ENCODE measurements at regions not wholly inside any gene's neighbourhood (a gene's known extent, or its start where the extent isn't known, plus 50 kb on each side); places are given as distances from the start of the nearest gene placed in this dataset.

- TF ChIP-seq RARB (CRISPR knock-in tag; IDR thresholded peaks at IDR 0.05) (no peak), ZNF70 (CRISPR knock-in tag; IDR thresholded peaks at IDR 0.05) (no peak)
These were observed 109.4 kb downstream of the UCHL5 start for GRCh38 chr1:192949783-192950182.
